Motor neuron (in vitro differentiated cells): ENCODE measurements at regions not wholly inside any gene's neighbourhood (a gene's known extent, or its start where the extent isn't known, plus 50 kb on each side); places are given as distances from the start of the nearest gene placed in this dataset.
"Not testable (repeated sequence)": the region's sequence is repeated elsewhere in the genome, so short reads cannot be mapped to it uniquely, and the experiment has no call there.

Source experiments
- ATAC-seq, 8 experiments: fragments of 200-7000 bp; cut with Tn5 transposase; replicated peaks in 6 of 8; 2 replicates each; pipeline ENCODE4 v1.8.0; 2021; ENCODE audit warnings: mild to moderate bottlenecking in 8 of 8, moderate library complexity in 8 of 8
- H3K27ac ChIP-seq, 2 donors: fragments of 250-450 bp; sonication (Bioruptor Pico); 2 replicates each; pipeline ENCODE4 v1.9.0; 2021; ENCODE audit warnings: antibody characterized with exemption in 2 of 2, mild to moderate bottlenecking in 2 of 2, moderate library complexity in 1 of 2
- H3K4me1 ChIP-seq, 2 donors: fragments of 250-450 bp; sonication (Bioruptor Pico); replicated peaks in 1 of 2; 2 replicates each; pipeline ENCODE4 v1.6.1; 2021; ENCODE audit warnings: antibody characterized with exemption in 2 of 2, mild to moderate bottlenecking in 2 of 2, moderate library complexity in 1 of 2
- H3K4me3 ChIP-seq, 5 donors: fragments of 250-450 bp; sonication (Bioruptor Pico); 2 replicates each; pipeline ENCODE4 v1.9.0; 2021; ENCODE audit warnings: antibody characterized with exemption in 5 of 5, mild to moderate bottlenecking in 5 of 5, moderate library complexity in 4 of 5
- WGBS, 10 experiments: fragments of 450-650 bp; shearing (Covaris generic); methylation state at CpG; one replicate each; pipeline ENCODE4 v1.0.0; 2022; 5-methylcytosine and 5-hydroxymethylcytosine counted together
- in situ Hi-C, 9 experiments: fragments of 400-800 bp; cut with MboI; loops; one replicate each; pipeline ENCODE4 v1.15.0; 2021; ENCODE audit warnings: low sequenced_read_pairs in 9 of 9, low pct_unique_long_range_greater_than_20kb in 2 of 9; ENCODE audit not compliant: unreplicated experiment in 9 of 9

- in situ Hi-C loops, result loop anchor here in 4 of 9 experiments (25.0 kb wide), 5 partner anchors 121 to 721 kb away; partner anchors contain the start of gene DYNLT5 (in 2 of the 4)
- no peak overlapping the region for H3K4me3 ChIP-seq
- no peak for ATAC-seq
- no peaks in the 10 kb centered on the region for H3K4me1 ChIP-seq
- WGBS, 10 experiments, result 40 to 100% (median 78%) methylated on average over 1 to 7 of the region's 7 CpGs; no CpG with 5 or more reads in 1 of the 10 experiments
- H3K27ac ChIP-seq, result no peak overlapping the region
These were observed 52.7 kb upstream of the SERBP1 start for GRCh38 chr1:67482733-67483482.

- Histone ChIP-seq H3K27ac (no peak overlapping the region), H3K4me3 (no peak overlapping the region), H3K4me1 (no peaks in the 10 kb centered on the region)
- no peak for ATAC-seq
- in situ Hi-C loops, result loop anchor here in 4 of 9 experiments (25.0 kb wide), 5 partner anchors 122 to 722 kb away; partner anchors contain the start of gene DYNLT5 (in 2 of the 4)
- 0 to 56% (median 40%) methylated on average over 1 to 2 of the region's 2 CpGs; no CpG with 5 or more reads in 1 of the 10 experiments for WGBS, 10 experiments
These were observed 54.3 kb upstream of the SERBP1 start for GRCh38 chr1:67484492-67484891.

- in situ Hi-C loops, result loop anchor here in 4 of 9 experiments (25.0 kb wide), 5 partner anchors 123 to 723 kb away; partner anchors contain the start of gene DYNLT5 (in 2 of the 4)
- WGBS, 10 experiments, result 75 to 100% (median 84%) methylated on average over 1 to 3 of the region's 3 CpGs; no CpG with 5 or more reads in 2 of the 10 experiments
- H3K27ac ChIP-seq, result no peak overlapping the region
- ATAC-seq, result no peak
- H3K4me3 ChIP-seq, result no peak overlapping the region
- H3K4me1 ChIP-seq, result no peaks in the 10 kb centered on the region
These were observed 55.0 kb upstream of the SERBP1 start for GRCh38 chr1:67485046-67485811.

- ATAC-seq, result peak in 2 of 8 experiments; percentile 34 to 61
- 50 to 100% (median 71%) methylated on average over 1 of the region's 1 CpG; no CpG with 5 or more reads in 4 of the 10 experiments for WGBS, 10 experiments
- in situ Hi-C loops, result loop anchor here in 5 of 9 experiments (10.0 to 25.0 kb wide), 6 partner anchors 127 to 727 kb away; partner anchors contain the start of gene DYNLT5 (in 2 of the 5)
These were observed 59.4 kb upstream of the SERBP1 start for GRCh38 chr1:67489643-67490042.

GRCh38 chr1:67491280-67491679 is 61.1 kb upstream of the SERBP1 start:
- no peak for ATAC-seq
- Histone ChIP-seq H3K27ac (no peak overlapping the region), H3K4me1 (no peaks in the 10 kb centered on the region), H3K4me3 (no peak overlapping the region)
- in situ Hi-C loops, result loop anchor here in 5 of 9 experiments (10.0 to 25.0 kb wide), 6 partner anchors 129 to 729 kb away; partner anchors contain the start of gene DYNLT5 (in 2 of the 5)
- 55 to 100% (median 77%) methylated on average over 1 to 3 of the region's 3 CpGs for WGBS, 10 experiments

More at GRCh38 chr1:67489643-67490042, 59.4 kb upstream of the SERBP1 start:
- no peak overlapping the region for H3K27ac ChIP-seq
- no peak overlapping the region for H3K4me3 ChIP-seq
- H3K4me1 ChIP-seq, result no peaks in the 10 kb centered on the region

GRCh38 chr1:67493148-67493547 is 62.9 kb upstream of the SERBP1 start:
- ATAC-seq, result no peak
- Histone ChIP-seq H3K4me3 (no peak overlapping the region), H3K27ac (no peak overlapping the region), H3K4me1 (no peaks in the 10 kb centered on the region)
- in situ Hi-C loops, result loop anchor here in 5 of 9 experiments (10.0 to 25.0 kb wide), 6 partner anchors 131 to 731 kb away; partner anchors contain the start of gene DYNLT5 (in 2 of the 5)
- 48 to 100% (median 73%) methylated on average over 1 to 2 of the region's 2 CpGs; no CpG with 5 or more reads in 1 of the 10 experiments for WGBS, 10 experiments

- in situ Hi-C loops, result loop anchor here in 5 of 9 experiments (10.0 to 25.0 kb wide), 6 partner anchors 133 to 733 kb away; partner anchors contain the start of gene DYNLT5 (in 2 of the 5)
- no peaks in the 10 kb centered on the region for H3K4me1 ChIP-seq
- 0 to 91% (median 69%) methylated on average over 1 to 6 of the region's 6 CpGs; no CpG with 5 or more reads in 2 of the 10 experiments for WGBS, 10 experiments
- no peak overlapping the region for H3K27ac ChIP-seq
- H3K4me3 ChIP-seq, result no peak overlapping the region
- ATAC-seq, result no peak
These were observed 65.1 kb upstream of the SERBP1 start for GRCh38 chr1:67495327-67495726.

- Histone ChIP-seq H3K27ac (no peak overlapping the region), H3K4me3 (no peak overlapping the region), H3K4me1 (no peaks in the 10 kb centered on the region)
- WGBS, 10 experiments, result 40 to 100% (median 90%) methylated on average over 1 to 9 of the region's 9 CpGs
- no peak for ATAC-seq
- in situ Hi-C loops, result loop anchor here in 5 of 9 experiments (10.0 to 25.0 kb wide), 6 partner anchors 134 to 734 kb away; partner anchors contain the start of gene DYNLT5 (in 2 of the 5)
These were observed 66.1 kb upstream of the SERBP1 start for GRCh38 chr1:67496329-67496728.

GRCh38 chr1:67500413-67500959 is 70.3 kb upstream of the SERBP1 start:
- no peaks in the 10 kb centered on the region for H3K4me1 ChIP-seq
- no peak overlapping the region for H3K27ac ChIP-seq
- in situ Hi-C loops, result loop anchor here in 5 of 9 experiments (25.0 kb wide), 2 partner anchors 163 to 263 kb away; no protein-coding TSS in a partner anchor
- ATAC-seq, result peak; percentile 100
- H3K4me3 ChIP-seq, result no peak overlapping the region
- 0 to 5% (median 1%) methylated on average over 1 to 16 of the region's 18 CpGs; no CpG with 5 or more reads in 2 of the 10 experiments for WGBS, 10 experiments

- Histone ChIP-seq H3K27ac (no peak overlapping the region), H3K4me1 (no peaks in the 10 kb centered on the region), H3K4me3 (no peak overlapping the region)
- WGBS, 10 experiments, result 9 to 100% (median 62%) methylated on average over 2 of the region's 2 CpGs
- in situ Hi-C loops, result loop anchor here in 5 of 9 experiments (25.0 kb wide), 2 partner anchors 167 to 267 kb away; no protein-coding TSS in a partner anchor
- ATAC-seq, result no peak
These were observed 73.8 kb upstream of the SERBP1 start for GRCh38 chr1:67503974-67504373.

- 52 to 96% (median 92%) methylated on average over 4 to 10 of the region's 11 CpGs; no CpG with 5 or more reads in 3 of the 10 experiments for WGBS, 10 experiments
- not testable (repeated sequence) for H3K27ac ChIP-seq, H3K4me3 ChIP-seq, ATAC-seq, H3K4me1 ChIP-seq
- in situ Hi-C loops, result loop anchor here in 5 of 9 experiments (25.0 kb wide), 2 partner anchors 176 to 276 kb away; no protein-coding TSS in a partner anchor
These were observed 83.4 kb upstream of the SERBP1 start for GRCh38 chr1:67513392-67514294.
